ENCODE measurements at regions not wholly inside any gene's neighbourhood (a gene's known extent, or its start where the extent isn't known, plus 50 kb on each side); places are given as distances from the start of the nearest gene placed in this dataset.

- TF ChIP-seq, protein P1, sequence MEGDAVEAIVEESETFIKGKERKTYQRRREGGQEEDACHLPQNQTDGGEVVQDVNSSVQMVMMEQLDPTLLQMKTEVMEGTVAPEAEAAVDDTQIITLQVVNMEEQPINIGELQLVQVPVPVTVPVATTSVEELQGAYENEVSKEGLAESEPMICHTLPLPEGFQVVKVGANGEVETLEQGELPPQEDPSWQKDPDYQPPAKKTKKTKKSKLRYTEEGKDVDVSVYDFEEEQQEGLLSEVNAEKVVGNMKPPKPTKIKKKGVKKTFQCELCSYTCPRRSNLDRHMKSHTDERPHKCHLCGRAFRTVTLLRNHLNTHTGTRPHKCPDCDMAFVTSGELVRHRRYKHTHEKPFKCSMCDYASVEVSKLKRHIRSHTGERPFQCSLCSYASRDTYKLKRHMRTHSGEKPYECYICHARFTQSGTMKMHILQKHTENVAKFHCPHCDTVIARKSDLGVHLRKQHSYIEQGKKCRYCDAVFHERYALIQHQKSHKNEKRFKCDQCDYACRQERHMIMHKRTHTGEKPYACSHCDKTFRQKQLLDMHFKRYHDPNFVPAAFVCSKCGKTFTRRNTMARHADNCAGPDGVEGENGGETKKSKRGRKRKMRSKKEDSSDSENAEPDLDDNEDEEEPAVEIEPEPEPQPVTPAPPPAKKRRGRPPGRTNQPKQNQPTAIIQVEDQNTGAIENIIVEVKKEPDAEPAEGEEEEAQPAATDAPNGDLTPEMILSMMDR (IDR thresholded peaks at IDR 0.05), result no peak
- no peaks in the 10 kb centered on the region for H3K4me1 ChIP-seq
- intact Hi-C loops (cut with DNase I), result no loop called here
Observed at GRCh38 chr7:51472873-51473272, 156.3 kb upstream of the COBL start.

DNA sequence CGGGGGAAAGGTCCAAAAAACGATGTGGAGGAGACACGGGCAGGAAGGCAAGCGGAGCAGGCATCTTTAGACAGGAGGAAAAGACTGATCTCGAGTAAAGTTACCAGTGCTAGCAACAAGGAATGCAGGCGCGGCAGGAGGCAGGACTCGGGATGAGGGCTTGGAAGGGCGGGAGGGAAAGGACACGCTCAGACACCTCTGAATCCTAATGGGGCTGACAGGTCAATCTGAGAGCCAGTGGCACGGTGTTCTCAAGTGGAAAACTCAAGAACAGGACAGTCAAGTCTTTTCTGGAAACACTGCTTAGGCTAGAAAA is 155.3 kb upstream of the COBL start:
- Histone ChIP-seq H3K27me3 (peaks cover 13% of the 10 kb centered on the region), H3K9me3 (no peaks in the 10 kb centered on the region), H3K4me3 (no peak overlapping the region), H3K27ac (no peak overlapping the region), H3K4me1 (no peaks in the 10 kb centered on the region), H3K36me3 (no peaks in the 10 kb centered on the region)
- no peak for DNase-seq
- TF ChIP-seq, protein P1 (IDR thresholded peaks at IDR 0.05), result no peak
- intact Hi-C loops (cut with DNase I), result no loop called here
- no peak for ATAC-seq

More at GRCh38 chr7:51472873-51473272, 156.3 kb upstream of the COBL start:
- DNase-seq (no peak), ATAC-seq (no peak)
- no peaks in the 10 kb centered on the region for H3K36me3 ChIP-seq
- peaks cover 13% of the 10 kb centered on the region for H3K27me3 ChIP-seq
- no peak overlapping the region for H3K4me3 ChIP-seq
- no peak overlapping the region for H3K27ac ChIP-seq
- no peaks in the 10 kb centered on the region for H3K9me3 ChIP-seq

DNA sequence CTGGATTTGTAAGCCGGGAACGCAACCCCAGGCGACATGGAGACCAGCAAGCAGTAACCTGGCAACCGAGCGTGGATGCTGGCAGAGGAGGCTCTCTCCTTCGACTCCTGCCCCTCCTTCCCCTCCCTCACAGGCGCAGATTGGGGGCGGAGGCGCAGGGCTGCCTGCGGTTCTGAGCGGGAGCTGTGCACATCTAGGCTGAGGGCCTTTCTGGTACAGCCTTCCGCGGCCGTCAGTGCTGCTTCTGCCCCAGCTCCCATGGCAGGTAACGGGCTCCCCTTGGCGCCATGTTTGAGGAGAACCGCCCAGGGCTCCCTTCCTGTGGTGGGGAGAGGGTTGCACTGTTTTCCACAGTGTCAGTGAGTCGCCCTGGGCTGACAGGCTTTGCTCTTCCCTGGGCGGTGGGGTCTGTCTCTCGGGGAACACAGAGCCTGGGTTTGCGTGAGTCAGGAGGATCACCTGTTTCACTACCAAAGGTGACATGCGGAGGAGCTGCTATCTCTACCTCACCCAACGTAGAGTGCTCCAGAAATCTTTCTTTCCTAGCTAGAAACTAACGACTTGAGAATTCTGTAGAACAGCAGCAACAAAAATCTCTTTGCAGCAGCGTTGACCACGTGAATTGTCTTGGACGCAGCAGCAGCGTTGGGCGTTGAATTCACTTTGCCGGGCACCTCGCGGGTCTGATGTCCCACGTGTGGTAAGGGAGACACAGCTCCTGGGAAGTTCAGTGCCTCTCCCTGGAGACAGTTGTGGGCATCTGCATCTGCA is 154.8 kb upstream of the COBL start:
- TF ChIP-seq, protein P1 (IDR thresholded peaks at IDR 0.05), result no peak
- peaks cover 13% of the 10 kb centered on the region for H3K27me3 ChIP-seq
- no peaks in the 10 kb centered on the region for H3K36me3 ChIP-seq
- no peak overlapping the region for H3K27ac ChIP-seq
- no peak for ATAC-seq
- H3K9me3 ChIP-seq, result no peaks in the 10 kb centered on the region
- DNase-seq, result no peak
- H3K4me3 ChIP-seq, result no peak overlapping the region
- intact Hi-C loops (cut with DNase I), result no loop called here
- H3K4me1 ChIP-seq, result no peaks in the 10 kb centered on the region

DNA sequence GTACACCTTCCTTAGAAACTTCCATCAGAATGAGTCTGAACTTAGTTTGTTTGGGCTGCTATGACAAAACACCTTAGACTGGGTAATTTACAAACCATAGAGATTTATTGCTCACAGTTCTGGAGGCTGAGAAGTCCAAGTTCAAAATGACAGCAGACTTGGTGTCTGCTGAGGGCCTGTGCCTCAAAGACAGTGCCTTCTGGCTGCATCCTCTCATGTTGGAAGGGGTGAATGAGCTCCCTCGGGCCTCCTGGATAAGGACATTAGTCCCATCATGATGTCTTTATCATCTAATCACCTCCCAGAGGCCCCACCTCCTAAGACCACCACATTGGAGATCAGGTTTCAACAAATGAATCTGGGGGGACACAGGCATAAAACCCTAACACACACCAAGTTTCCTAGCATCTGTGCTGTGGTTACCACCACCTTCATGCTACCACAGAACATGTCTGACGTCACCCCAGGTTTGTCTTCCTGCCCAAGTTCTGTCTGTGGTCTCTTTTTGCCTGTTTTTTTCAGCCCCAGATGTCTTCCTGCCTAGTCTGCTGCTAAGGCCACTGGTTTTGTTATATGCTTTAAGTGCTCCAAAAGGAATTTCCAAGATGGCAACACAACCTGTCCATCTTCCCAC is 150.9 kb upstream of the COBL start:
- Histone ChIP-seq H3K4me1 (no peaks in the 10 kb centered on the region), H3K4me3 (no peak overlapping the region), H3K36me3 (no peaks in the 10 kb centered on the region), H3K9me3 (no peaks in the 10 kb centered on the region), H3K27me3 (peaks cover 9% of the 10 kb centered on the region), H3K27ac (no peak overlapping the region)
- DNase-seq (no peak), ATAC-seq (no peak)
- intact Hi-C loops (cut with DNase I), result no loop called here
- TF ChIP-seq, protein P1 (IDR thresholded peaks at IDR 0.05), result no peak

DNA sequence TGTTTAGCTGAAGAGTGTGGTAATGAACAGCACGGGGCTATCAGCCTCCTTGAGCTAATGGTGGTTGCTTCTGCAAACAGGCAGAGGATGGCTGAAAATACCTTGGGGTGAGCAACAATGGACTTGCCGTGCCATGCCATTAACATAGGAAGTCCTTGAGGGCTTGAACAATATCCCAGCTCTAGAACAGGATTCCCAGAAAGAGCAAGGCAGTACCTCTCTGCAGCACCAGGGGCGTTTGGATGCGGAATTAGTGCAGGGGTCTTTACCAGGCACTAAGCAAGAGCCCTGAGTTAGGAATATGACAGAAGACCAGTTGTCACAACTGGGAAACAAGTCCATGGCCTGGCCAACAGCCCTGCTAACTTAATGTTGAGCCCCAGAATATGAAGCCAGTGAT is 143.2 kb upstream of the COBL start:
- ATAC-seq (no peak), DNase-seq (no peak)
- Histone ChIP-seq H3K27me3 (no peaks in the 10 kb centered on the region), H3K9me3 (no peaks in the 10 kb centered on the region), H3K27ac (no peak overlapping the region), H3K4me1 (no peaks in the 10 kb centered on the region), H3K4me3 (no peak overlapping the region), H3K36me3 (no peaks in the 10 kb centered on the region)
- TF ChIP-seq, protein P1 (IDR thresholded peaks at IDR 0.05), result no peak
- intact Hi-C loops (cut with DNase I), result no loop called here
